Occipital lobe (tissue), 1 donor: ENCODE measurements at regions not wholly inside any gene's neighbourhood (a gene's known extent, or its start where the extent isn't known, plus 50 kb on each side); places are given as distances from the start of the nearest gene placed in this dataset.
"Not testable (repeated sequence)": the region's sequence is repeated elsewhere in the genome, so short reads cannot be mapped to it uniquely, and the experiment has no call there.

Experiments used
- DNase-seq: peaks from one replicate; lab custom pipeline; 2025; lab: John Stamatoyannopoulos, UW

GRCh38 chr21:21997390-21998333, 999.5 kb downstream of the NCAM2 start:
- no peak for DNase-seq

GRCh38 chr21:22019766-22020165, 1021.6 kb downstream of the NCAM2 start:
- no peak for DNase-seq

DNA sequence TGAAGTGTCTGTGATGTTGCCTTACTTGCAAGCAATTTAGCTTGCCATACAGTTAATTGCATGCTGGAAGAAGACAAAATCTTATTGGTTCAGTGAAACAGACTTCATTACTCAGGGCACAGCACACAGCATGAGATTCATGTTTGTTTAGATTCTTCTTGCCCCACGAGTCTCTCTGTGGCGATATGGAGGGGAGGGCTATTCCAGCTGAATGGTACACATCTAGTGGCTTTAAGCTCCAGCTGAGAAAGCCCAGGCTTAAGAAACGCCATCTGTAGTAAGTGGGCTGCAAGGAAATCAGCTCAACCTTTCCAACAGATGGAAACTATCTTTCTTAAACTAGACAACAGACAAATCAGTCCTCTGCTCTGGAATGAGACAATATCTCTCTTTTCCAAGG, 1022.0 kb downstream of the NCAM2 start:
- DNase-seq: no peak

DNA sequence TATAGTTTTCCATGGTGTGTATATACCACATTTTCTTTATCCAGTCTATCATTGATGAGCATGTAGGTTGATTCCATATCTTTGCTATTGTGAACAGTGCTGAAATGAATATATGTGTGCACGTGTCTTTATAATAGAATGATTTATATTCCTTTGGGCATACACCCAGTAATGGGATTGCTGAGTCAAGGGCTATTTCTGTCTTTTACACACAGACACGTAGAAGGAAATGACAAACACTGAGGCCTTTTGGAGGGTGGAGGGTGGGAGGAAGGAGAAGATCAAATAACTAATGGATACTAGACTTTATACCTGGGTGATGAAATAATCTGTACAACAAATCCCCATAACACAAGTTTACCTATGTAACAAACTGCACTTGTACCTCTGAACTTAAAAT, 1025.7 kb downstream of the NCAM2 start:
- not testable (repeated sequence) for DNase-seq

- no peak for DNase-seq
Measured at GRCh38 chr21:22044431-22044830, 1046.2 kb downstream of the NCAM2 start.

DNA sequence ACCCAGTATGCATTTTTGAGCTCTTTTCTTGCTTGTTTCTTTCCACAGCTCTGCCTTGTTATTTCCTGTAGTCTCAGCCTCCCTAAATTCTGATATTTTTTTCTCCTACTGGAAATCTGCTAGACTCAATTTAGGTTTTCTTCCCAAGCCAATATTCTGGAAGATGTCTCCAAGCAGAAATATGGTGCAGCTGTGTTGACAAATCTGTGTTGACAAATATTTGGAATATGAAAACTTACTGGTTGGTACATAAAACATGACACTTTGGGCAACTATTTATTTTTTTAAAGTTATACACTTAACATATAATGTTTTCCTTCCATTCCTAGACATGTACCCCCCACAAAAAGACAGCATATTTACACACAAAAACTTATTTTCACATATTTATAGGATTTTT, 1048.4 kb downstream of the NCAM2 start:
- no peak for DNase-seq

DNA sequence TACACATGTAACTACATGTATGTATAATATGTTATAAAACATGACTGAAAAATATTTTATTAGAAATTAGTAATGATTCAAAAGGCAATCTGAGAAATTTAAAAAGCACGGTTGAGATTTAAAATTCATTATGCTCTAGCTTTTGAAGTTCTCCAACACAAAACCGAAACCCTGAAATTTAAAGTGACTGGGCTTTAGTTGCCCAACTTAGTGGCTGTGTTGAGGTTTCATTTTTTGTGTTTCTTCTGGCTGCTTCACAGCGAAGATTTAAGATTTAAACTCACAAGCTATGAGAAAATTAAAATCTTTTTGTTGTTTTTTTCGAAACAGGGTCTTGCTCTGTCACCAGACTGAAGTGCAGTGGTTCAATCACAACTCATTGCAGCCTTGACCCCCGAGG, 1058.7 kb downstream of the NCAM2 start:
- DNase-seq: no peak

GRCh38 chr21:22062472-22063139, 1064.4 kb downstream of the NCAM2 start:
- DNase-seq: no peak

- DNase-seq: no peak
Measured at GRCh38 chr21:22063140-22063539, 1064.9 kb downstream of the NCAM2 start.

DNA sequence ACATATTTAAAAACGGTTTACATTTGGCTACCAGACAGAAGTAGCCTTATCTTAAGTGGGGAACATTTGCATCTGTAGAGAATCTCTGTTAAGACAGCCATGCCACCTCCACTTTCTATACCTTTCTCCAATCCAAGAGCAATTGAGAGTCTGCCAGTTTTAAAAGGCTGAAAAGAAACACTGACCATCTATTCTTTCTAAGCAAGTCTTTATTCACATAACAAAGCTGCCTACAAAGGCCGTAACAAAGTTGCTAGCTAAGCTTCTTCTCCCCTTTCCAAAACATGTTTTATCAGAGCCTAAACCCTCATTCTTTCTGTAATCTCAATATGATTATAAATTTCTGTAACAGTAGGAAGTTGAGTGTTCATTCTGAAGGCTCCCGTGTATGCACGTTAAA, 1078.3 kb downstream of the NCAM2 start:
- DNase-seq: no peak

GRCh38 chr21:22083899-22084298, 1085.7 kb downstream of the NCAM2 start:
- no peak for DNase-seq

DNA sequence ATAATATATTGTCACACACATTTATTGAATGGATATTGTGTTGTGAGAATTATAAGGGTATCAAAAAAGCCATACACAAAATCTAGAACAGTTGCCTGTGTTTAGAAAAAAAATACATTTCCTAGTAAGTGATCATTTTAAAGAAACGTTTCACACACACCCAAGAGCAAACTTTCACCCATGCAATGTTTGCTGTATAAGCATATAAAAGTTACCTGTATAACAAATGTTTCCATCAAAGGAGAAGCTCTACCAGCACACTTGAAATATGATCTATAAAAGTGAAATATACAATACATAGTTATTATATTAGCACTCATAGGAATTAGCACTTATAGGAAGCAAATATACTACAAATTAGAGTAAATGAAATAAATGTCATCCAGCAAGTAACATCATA, 1098.1 kb downstream of the NCAM2 start:
- DNase-seq: no peak

GRCh38 chr21:22106720-22107410, 1108.7 kb downstream of the NCAM2 start:
- DNase-seq: no peak

GRCh38 chr21:22115746-22116145, 1117.5 kb downstream of the NCAM2 start:
- DNase-seq: no peak

DNA sequence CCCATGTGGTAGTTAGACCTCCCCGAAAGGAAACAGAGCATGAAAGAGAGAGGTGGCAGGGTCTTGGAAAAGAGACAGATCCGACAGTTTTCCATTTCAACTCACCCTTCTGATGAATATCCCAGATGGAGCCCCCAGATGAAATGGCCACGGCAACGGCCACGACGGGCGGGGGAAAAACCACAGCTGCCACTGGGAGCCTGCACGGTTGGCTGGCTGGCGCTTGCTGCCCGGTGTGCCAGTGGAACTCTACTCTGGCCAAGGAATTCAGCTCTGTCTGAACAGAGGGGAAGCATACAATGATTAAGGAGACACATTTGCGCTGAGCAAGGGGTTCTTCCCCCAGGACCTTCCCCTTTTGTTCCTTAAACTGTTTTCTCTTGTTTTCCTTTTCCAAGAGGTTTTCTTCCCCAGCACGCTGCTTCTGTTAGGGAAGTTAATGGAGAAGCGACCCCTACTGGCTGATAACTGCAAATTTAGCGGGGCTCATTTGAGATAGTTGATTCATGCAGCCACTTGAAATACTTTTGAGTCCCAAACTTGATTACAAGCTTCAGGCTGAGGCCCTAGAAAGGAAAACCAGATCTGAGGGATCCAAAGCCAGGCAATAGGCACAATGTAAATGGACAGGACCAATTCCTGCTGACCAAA, 1122.5 kb downstream of the NCAM2 start:
- DNase-seq: no peak

GRCh38 chr21:22125581-22125980, 1127.4 kb downstream of the NCAM2 start:
- DNase-seq: no peak

GRCh38 chr21:22128671-22129070, 1130.5 kb downstream of the NCAM2 start:
- DNase-seq: no peak

DNA sequence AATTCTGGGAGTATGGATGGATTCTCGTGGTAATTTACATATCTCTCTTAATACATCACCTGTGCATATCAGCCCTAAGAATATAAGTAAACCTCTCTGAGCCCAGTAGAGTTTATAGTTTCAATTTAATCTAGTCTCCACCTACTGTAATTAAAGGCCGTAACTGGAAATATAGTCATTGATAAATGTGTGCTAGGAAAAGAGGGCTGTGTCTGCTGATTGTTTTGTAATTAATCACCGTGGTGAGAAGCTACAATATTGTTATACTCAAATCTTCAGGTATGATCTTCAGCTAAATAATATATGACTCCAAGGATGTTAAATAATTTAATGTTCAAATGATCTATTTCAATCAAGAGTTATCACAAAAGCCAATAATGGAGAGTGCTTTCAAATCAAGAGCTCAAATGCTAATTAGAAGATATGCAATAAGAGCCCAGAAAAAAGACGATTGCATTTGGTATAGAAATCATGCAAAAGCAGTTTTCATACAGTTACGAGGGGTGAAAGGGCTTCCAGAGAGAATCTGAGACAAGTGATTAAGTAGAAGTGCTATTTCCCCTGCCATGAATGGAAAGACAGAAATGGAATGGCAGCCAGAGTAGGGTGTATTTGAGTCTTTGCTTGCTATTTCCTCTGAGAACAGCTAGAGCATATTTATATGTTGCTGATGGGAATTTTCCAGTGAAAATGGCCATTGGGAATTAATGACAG, 1134.3 kb downstream of the NCAM2 start:
- DNase-seq: no peak

- no peak for DNase-seq
Measured at GRCh38 chr21:22136740-22137139, 1138.5 kb downstream of the NCAM2 start.

GRCh38 chr21:22138297-22139016, 1140.2 kb downstream of the NCAM2 start:
- DNase-seq: no peak
